Stomach (tissue), 8 donors: ENCODE measurements at regions not wholly inside any gene's neighbourhood (a gene's known extent, or its start where the extent isn't known, plus 50 kb on each side); places are given as distances from the start of the nearest gene placed in this dataset.

ENCODE experiments used
- DNase-seq, 2 donors: peaks; one replicate each; pipeline versions ENCODE4 v3.0.0 to v3.0.0-alpha.2; 2013 to 2019
- H3K27ac ChIP-seq, 5 donors: fragments of 200-600 bp in 4 of 5; sonication (generic) in 4 of 5; one replicate each; pipeline ENCODE4 v1.5.1; 2013 to 2019; ENCODE audit warnings: mild to moderate bottlenecking in 1 of 5, moderate library complexity in 1 of 5
- H3K27me3 ChIP-seq, 3 donors: fragments of 200-600 bp; sonication (generic); one replicate each; pipeline ENCODE4 v1.5.1; 2017 to 2019; ENCODE audit warnings: mixed run types in 1 of 3
- H3K36me3 ChIP-seq, 4 donors: fragments of 200-600 bp; sonication (generic); 1 replicate in 3 of 4; 2 replicates in 1 of 4; pipeline ENCODE4 v1.5.1; 2016 to 2019
- H3K4me1 ChIP-seq, 4 donors: fragments of 200-600 bp; sonication (generic); one replicate each; pipeline ENCODE4 v1.5.1; 2016 to 2019
- H3K4me3 ChIP-seq, 4 donors: fragments of 200-600 bp; sonication (generic) in 3 of 4; one replicate each; pipeline ENCODE4 v1.5.1; 2016 to 2019; ENCODE audit warnings: mild to moderate bottlenecking in 1 of 4
- H3K9me3 ChIP-seq, 4 donors: fragments of 200-600 bp; sonication (generic); one replicate each; pipeline ENCODE4 v1.5.1; 2016 to 2019
- CTCF ChIP-seq, 7 experiments: fragments of 450-650 bp in 4 of 7; fragments of 200-600 bp in 3 of 7; sonication (generic) in 3 of 7; IDR thresholded peaks; one replicate each; pipeline ENCODE4 v1.5.1; 2016 to 2019; ENCODE audit warnings: antibody characterized with exemption in 7 of 7, control low read depth in 2 of 7, mild to moderate bottlenecking in 1 of 7
- EP300 ChIP-seq: sonication (generic); formaldehyde crosslinking; IDR thresholded peaks from one replicate; pipeline ENCODE4 v1.6.1; 2017; ENCODE audit warnings: antibody characterized with exemption
- POLR2A ChIP-seq, 4 donors: fragments of 450-650 bp; IDR thresholded peaks; one replicate each; pipeline ENCODE4 v1.6.1; 2016; ENCODE audit warnings: antibody characterized with exemption in 4 of 4, control low read depth in 2 of 4, mild to moderate bottlenecking in 1 of 4, moderate library complexity in 1 of 4
- POLR2AphosphoS5 ChIP-seq, 3 donors: sonication (generic); formaldehyde crosslinking; IDR thresholded peaks; one replicate each; pipeline ENCODE4 v1.6.1; 2016; ENCODE audit warnings: antibody characterized with exemption in 3 of 3
- WGBS, 5 donors: extraction: QIAGEN DNeasy Blood & Tissue Kit in 3 of 5; methylation state at CpG; one replicate each; pipeline versions ENCODE4 v1.1.5 to v1.1.7; 2013 to 2018; 5-methylcytosine and 5-hydroxymethylcytosine counted together
- intact Hi-C: fragments of 100-400 bp; cut with DNase I; formaldehyde crosslinking; loops from one replicate; pipeline ENCODE4 v1.15.1; 2023; ENCODE audit warnings: low total_unique reads
- donor health status: healthy with polysubstance abuse.
- donor health status: Bipolar disorder and iron deficiency.
- donor health status: healthy.

- no peak for DNase-seq
- no peak overlapping the region for H3K27ac ChIP-seq
- intact Hi-C loops: no loop called here
Measured at GRCh38 chr19:28034936-28035335, 1178.0 kb downstream of the UQCRFS1 start.

GRCh38 chr19:28028881-28029444 lies 1184.0 kb downstream of the UQCRFS1 start:
- Histone ChIP-seq H3K4me3 (no peak overlapping the region), H3K36me3 (no peaks in the 10 kb centered on the region), H3K9me3 (peaks cover 0 to 14% (median 0%) of the 10 kb centered on the region in 4 donors), H3K4me1 (no peaks in the 10 kb centered on the region), H3K27me3 (no peaks in the 10 kb centered on the region), H3K27ac (no peak overlapping the region)
- no peak for DNase-seq
- WGBS, 5 donors: 22 to 36% (median 31%) methylated on average over 3 of the region's 3 CpGs
- intact Hi-C loops: no loop called here
- TF ChIP-seq POLR2AphosphoS5 (IDR thresholded peaks at IDR 0.05) (no peak), CTCF (IDR thresholded peaks at IDR 0.05) (no peak), EP300 (no peak), POLR2A (IDR thresholded peaks at IDR 0.05) (no peak)

More at GRCh38 chr19:28034936-28035335, 1178.0 kb downstream of the UQCRFS1 start:
- Histone ChIP-seq H3K36me3 (no peaks in the 10 kb centered on the region), H3K4me3 (no peak overlapping the region), H3K4me1 (no peaks in the 10 kb centered on the region), H3K27me3 (no peaks in the 10 kb centered on the region), H3K9me3 (peaks cover 0 to 9% (median 0%) of the 10 kb centered on the region in 4 donors)
- 38 to 61% (median 46%) methylated on average over 5 of the region's 5 CpGs for WGBS, 5 donors
- TF ChIP-seq EP300 (no peak), CTCF (IDR thresholded peaks at IDR 0.05) (no peak), POLR2AphosphoS5 (IDR thresholded peaks at IDR 0.05) (no peak), POLR2A (IDR thresholded peaks at IDR 0.05) (no peak)

GRCh38 chr19:28027116-28027515 lies 1185.8 kb downstream of the UQCRFS1 start:
- no peak for TF ChIP-seq CTCF (IDR thresholded peaks at IDR 0.05)
- TF ChIP-seq EP300: no peak
- TF ChIP-seq POLR2AphosphoS5 (IDR thresholded peaks at IDR 0.05): no peak
- no peak for TF ChIP-seq POLR2A (IDR thresholded peaks at IDR 0.05)
- Histone ChIP-seq H3K4me3 (no peak overlapping the region), H3K9me3 (peaks cover 0 to 5% (median 0%) of the 10 kb centered on the region in 4 donors), H3K4me1 (no peaks in the 10 kb centered on the region), H3K36me3 (no peaks in the 10 kb centered on the region), H3K27ac (no peak overlapping the region), H3K27me3 (peaks cover 0 to 1% (median 0%) of the 10 kb centered on the region in 3 donors)
- WGBS, 5 donors: 41 to 73% (median 55%) methylated on average over 2 of the region's 2 CpGs
- DNase-seq: no peak
- intact Hi-C loops: no loop called here

GRCh38 chr19:28026636-28027035 lies 1186.3 kb downstream of the UQCRFS1 start:
- DNase-seq: no peak
- Histone ChIP-seq H3K4me1 (no peaks in the 10 kb centered on the region), H3K4me3 (no peak overlapping the region), H3K36me3 (no peaks in the 10 kb centered on the region), H3K9me3 (peaks cover 0 to 5% (median 0%) of the 10 kb centered on the region in 4 donors), H3K27ac (no peak overlapping the region), H3K27me3 (peaks cover 0 to 4% (median 0%) of the 10 kb centered on the region in 3 donors)
- intact Hi-C loops: no loop called here
- 31 to 45% (median 38%) methylated on average over 3 of the region's 3 CpGs for WGBS, 5 donors
- no peak for TF ChIP-seq POLR2A (IDR thresholded peaks at IDR 0.05)
- TF ChIP-seq EP300: no peak
- TF ChIP-seq POLR2AphosphoS5 (IDR thresholded peaks at IDR 0.05): no peak
- TF ChIP-seq CTCF (IDR thresholded peaks at IDR 0.05): no peak
